ENCODE measurements at regions not wholly inside any gene's neighbourhood (a gene's known extent, or its start where the extent isn't known, plus 50 kb on each side); places are given as distances from the start of the nearest gene placed in this dataset.

- no peak for TF ChIP-seq REST (IDR thresholded peaks at IDR 0.05; ENCODE audit: unreplicated experiment)
These were observed 1321.4 kb downstream of the SLITRK1 start (continued) for GRCh38 chr13:82560889-82561288.

- Histone ChIP-seq H3K4me1 (ENCODE audit: insufficient read depth) (no peaks in the 10 kb centered on the region), H2AFZ (no peak overlapping the region), H3K9me2 (ENCODE audit: insufficient read depth) (no peaks in the 10 kb centered on the region), H3K4me3 (no peak overlapping the region), H3F3A (replicated peaks; ENCODE audit: low read depth) (no peaks in the 10 kb centered on the region), H3K27ac (ENCODE audit: low read depth) (no peak overlapping the region), H3K36me3 (ENCODE audit: insufficient read depth) (no peaks in the 10 kb centered on the region), H3K27me3 (ENCODE audit: insufficient read depth) (no peaks in the 10 kb centered on the region), H3K79me2 (replicated peaks; ENCODE audit: insufficient read depth) (no peaks in the 10 kb centered on the region), H4K20me1 (replicated peaks; ENCODE audit: insufficient read depth) (no peaks in the 10 kb centered on the region), H3K4me2 (no peak overlapping the region)
- no peak overlapping the region for H3K4me3 Mint-ChIP-seq
- H3K27me3 Mint-ChIP-seq (ENCODE audit: insufficient read depth, low read depth, poor library complexity): no peaks in the 10 kb centered on the region
- H3K9me3 Mint-ChIP-seq: no peaks in the 10 kb centered on the region
- no peaks in the 10 kb centered on the region for H3K4me1 Mint-ChIP-seq
- no peak overlapping the region for H3K27ac Mint-ChIP-seq
- no peaks in the 10 kb centered on the region for H3K36me3 Mint-ChIP-seq (ENCODE audit: low read depth)
- ATAC-seq (no peak), DNase-seq (ENCODE audit: low spot score) (no peak)
- TF ChIP-seq EZH2phosphoT487 (IDR thresholded peaks at IDR 0.05; ENCODE audit: unreplicated experiment) (no peak), POLR2AphosphoS5 (IDR thresholded peaks at IDR 0.05; ENCODE audit: low read depth) (no peak), JUNB (IDR thresholded peaks at IDR 0.05; ENCODE audit: unreplicated experiment) (no peak), EZH2 (IDR thresholded peaks at IDR 0.05; ENCODE audit: low read depth, unreplicated experiment) (no peak), NANOG (IDR thresholded peaks at IDR 0.05; ENCODE audit: borderline replicate concordance) (no peak), ZNF331 (CRISPR knock-in tag; IDR thresholded peaks at IDR 0.05; ENCODE audit: low read depth) (no peak), CREB1 (CRISPR knock-in tag; IDR thresholded peaks at IDR 0.05; ENCODE audit: low read depth) (no peak), ETS1 (IDR thresholded peaks at IDR 0.05) (no peak), ZNF462 (CRISPR knock-in tag; IDR thresholded peaks at IDR 0.05) (no peak), CTCF (conservative IDR thresholded peaks at IDR 0.05; ENCODE audit: low read depth in 2 of 2) (no peak)
These were observed 1359.4 kb downstream of the SLITRK1 start for GRCh38 chr13:82522872-82523271.
